Adipocyte (in vitro differentiated cells): ENCODE measurements at regions not wholly inside any gene's neighbourhood (a gene's known extent, or its start where the extent isn't known, plus 50 kb on each side); places are given as distances from the start of the nearest gene placed in this dataset.
A peak's percentile ranks its signal among the peaks of the same experiment; 100 is the strongest.

Experiments
- DNase-seq: peaks from one replicate; pipeline ENCODE4 v3.0.0-alpha.2; 2015; ENCODE audit warnings: low read depth
- H3K27me3 ChIP-seq: replicated peaks from 2 replicates; pipeline ENCODE4 v1.7.0; 2013; ENCODE audit warnings: mild to moderate bottlenecking, low read length, moderate library complexity; ENCODE audit not compliant: control insufficient read depth, insufficient read depth
- H3K36me3 ChIP-seq: 2 replicates; pipeline ENCODE4 v1.7.0; 2013; ENCODE audit warnings: low read length, mild to moderate bottlenecking, moderate library complexity; ENCODE audit not compliant: control insufficient read depth, insufficient read depth, severe bottlenecking
- H3K4me1 ChIP-seq: 2 replicates; pipeline ENCODE4 v1.7.0; 2013; ENCODE audit warnings: mild to moderate bottlenecking, low read length, moderate library complexity; ENCODE audit not compliant: control insufficient read depth, insufficient read depth
- H3K4me3 ChIP-seq: 2 replicates; pipeline ENCODE4 v1.7.0; 2013; ENCODE audit warnings: mild to moderate bottlenecking, low read length, moderate library complexity
- H3K9ac ChIP-seq: 2 replicates; pipeline ENCODE4 v1.7.0; 2013; ENCODE audit warnings: mild to moderate bottlenecking, low read length, moderate library complexity
- H3K9me3 ChIP-seq: 2 replicates; pipeline ENCODE4 v1.7.0; 2013; ENCODE audit warnings: mild to moderate bottlenecking, low read length, moderate library complexity; ENCODE audit not compliant: control insufficient read depth

DNA sequence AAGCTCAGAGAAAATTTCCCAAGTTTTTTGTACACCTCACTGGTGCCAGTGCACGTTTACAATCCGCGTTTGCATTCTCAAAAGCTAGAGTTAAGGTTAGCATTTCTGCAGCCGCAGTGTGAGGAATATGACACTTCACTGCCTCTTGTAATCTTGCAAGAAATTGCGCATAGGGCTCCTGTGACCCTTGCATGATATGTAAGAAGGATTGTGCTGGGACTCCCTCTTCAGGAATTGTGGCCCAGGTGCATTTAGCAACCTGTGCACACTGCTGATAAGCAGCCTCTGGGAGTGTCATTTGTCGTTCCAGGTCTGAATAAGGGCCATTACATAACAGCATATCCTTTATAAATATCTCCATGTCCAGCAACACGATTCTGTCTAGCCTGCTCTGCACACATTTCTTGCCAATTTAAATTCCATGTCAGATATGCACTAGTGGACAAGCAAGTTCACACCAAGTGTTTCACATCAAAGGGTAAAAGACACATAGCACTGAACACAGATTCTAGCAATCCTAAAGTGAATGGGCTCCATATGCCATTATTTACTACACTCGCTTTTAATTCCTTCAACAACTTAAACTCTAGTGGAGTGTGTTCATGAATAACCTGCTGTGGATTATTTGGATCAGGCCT is 69.2 kb upstream of the INCENP start:
- Histone ChIP-seq H3K4me1 (no peaks in the 10 kb centered on the region), H3K27me3 (no peaks in the 10 kb centered on the region), H3K9me3 (no peaks in the 10 kb centered on the region), H3K36me3 (no peaks in the 10 kb centered on the region), H3K9ac (no peak overlapping the region), H3K4me3 (no peak overlapping the region)
- peak; percentile 27 for DNase-seq

DNA sequence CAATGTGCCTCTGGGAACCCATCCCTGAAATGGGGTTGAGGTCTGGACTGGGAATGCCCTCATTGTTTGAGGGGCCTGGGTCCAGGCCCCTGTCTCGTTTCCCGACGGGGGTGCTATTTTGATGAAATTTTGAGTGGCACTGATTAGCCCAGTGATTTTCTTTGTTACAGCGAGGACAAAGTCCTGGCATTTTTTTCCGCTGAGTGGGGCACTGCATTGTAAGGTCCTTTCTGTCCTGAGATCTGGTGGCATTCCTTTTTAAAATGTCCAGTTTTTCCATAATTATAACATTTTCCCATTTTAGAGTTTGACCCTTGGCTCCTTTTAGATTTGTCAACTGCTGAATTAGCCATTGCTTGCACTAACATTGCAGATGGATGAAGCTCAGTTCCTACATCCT is 69.7 kb upstream of the INCENP start:
- H3K4me1 ChIP-seq: no peaks in the 10 kb centered on the region
- H3K27me3 ChIP-seq: no peaks in the 10 kb centered on the region

DNA sequence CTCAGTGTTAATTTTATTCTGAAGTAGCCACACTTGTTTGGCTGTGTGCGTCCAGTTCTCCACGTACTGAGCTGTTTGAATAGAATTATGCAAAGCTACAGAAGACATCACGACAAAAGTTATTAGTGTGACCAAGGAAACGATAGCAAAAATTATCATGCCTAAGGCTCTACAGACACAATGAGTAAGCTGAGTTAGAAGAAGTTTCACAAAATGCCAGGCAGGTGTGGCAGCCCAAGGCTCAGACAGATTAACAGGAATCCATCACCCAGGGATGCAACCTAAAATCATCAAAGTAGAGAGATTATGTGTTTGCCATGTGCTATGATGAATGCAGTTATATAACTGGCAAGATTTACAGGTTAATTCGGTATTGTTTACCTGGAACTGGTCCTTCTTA is 73.1 kb upstream of the INCENP start:
- Histone ChIP-seq H3K36me3 (no peaks in the 10 kb centered on the region), H3K9ac (no peak overlapping the region), H3K4me1 (no peaks in the 10 kb centered on the region), H3K27me3 (no peaks in the 10 kb centered on the region), H3K4me3 (no peak overlapping the region), H3K9me3 (no peaks in the 10 kb centered on the region)
- no peak for DNase-seq

More for the DNA sequence above, 69.7 kb upstream of the INCENP start:
- DNase-seq: no peak
- no peak overlapping the region for H3K9ac ChIP-seq
- H3K4me3 ChIP-seq: no peak overlapping the region
- H3K36me3 ChIP-seq: no peaks in the 10 kb centered on the region
- no peaks in the 10 kb centered on the region for H3K9me3 ChIP-seq

DNA sequence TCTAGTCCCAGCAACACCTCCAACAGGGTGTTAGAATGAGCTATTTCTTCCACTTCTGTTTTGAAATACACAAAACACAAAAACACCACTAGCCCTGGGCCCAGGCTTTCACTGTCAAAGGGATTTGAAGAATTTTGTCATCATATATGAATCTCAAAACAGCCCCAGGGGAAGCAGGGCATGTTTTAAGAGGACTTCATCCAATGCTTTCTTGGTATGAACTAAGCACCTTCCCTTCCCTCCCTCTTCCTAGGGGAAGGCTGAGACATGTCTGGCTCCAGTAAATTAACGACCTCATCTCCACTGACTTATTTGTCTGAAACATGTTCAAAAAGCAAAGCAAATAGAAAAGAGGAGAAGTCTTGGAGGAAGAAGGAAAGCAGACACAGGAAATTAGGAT is 75.7 kb upstream of the INCENP start:
- peak; percentile 78 for DNase-seq
- Histone ChIP-seq H3K36me3 (no peaks in the 10 kb centered on the region), H3K27me3 (no peaks in the 10 kb centered on the region), H3K9ac (no peak overlapping the region), H3K9me3 (no peaks in the 10 kb centered on the region), H3K4me3 (no peak overlapping the region), H3K4me1 (no peaks in the 10 kb centered on the region)

DNA sequence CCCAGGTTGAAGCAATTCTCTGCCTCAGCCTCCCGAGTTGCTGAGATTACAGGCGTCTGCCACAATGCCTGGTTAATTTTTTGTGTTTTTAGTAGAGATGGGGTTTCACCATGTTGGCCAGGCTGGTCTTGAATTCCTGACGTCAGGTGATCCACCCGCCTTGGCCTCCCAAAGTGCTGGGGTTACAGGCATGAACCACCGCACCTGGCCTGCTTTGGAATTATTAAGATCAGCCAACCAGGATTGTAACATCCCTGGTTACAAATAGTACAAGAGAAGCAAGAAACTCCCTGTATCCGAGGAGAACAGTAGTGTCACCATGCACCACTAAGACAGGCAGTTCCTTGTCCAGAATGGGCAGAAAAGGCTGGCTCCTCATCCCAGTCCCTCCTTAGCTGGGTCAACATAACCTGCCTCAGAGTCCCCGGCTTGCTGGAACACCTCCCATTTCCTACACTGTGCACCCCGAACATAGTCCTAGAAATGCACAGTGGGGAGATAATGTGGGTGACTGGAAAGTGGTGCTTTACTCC is 77.2 kb upstream of the INCENP start:
- H3K4me1 ChIP-seq: no peaks in the 10 kb centered on the region
- peaks cover 2% of the 10 kb centered on the region for H3K27me3 ChIP-seq
- no peak for DNase-seq
- no peaks in the 10 kb centered on the region for H3K9me3 ChIP-seq
- H3K36me3 ChIP-seq: no peaks in the 10 kb centered on the region
- no peak overlapping the region for H3K4me3 ChIP-seq
- no peak overlapping the region for H3K9ac ChIP-seq

DNA sequence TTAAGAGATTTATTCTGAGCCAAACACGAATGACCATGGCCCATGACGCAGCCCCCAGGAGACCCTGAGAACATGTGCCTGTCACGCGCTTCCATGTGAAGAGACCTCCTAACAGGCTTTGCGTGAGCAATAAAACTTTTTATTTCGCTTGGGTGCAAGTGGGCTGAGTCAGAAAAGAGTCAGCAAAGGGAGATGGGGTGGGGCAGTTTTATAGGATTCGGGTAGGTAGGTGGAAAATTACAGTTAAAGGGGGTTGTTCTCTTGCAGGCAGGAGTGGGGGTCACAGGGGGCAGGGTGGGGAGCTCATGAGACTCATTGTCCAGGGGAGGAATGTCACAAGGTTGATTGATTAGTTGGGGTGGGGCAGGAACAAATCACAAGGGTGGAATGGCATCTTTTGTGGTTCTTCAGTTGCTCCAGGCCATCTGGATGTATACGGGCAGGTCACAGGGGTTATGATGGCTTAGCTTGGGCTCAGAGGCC is 77.2 kb upstream of the FTH1 start:
- Histone ChIP-seq H3K9me3 (no peaks in the 10 kb centered on the region), H3K36me3 (no peaks in the 10 kb centered on the region), H3K27me3 (peaks cover 2% of the 10 kb centered on the region), H3K4me1 (no peaks in the 10 kb centered on the region), H3K9ac (no peak overlapping the region), H3K4me3 (no peak overlapping the region)
- DNase-seq: no peak

DNA sequence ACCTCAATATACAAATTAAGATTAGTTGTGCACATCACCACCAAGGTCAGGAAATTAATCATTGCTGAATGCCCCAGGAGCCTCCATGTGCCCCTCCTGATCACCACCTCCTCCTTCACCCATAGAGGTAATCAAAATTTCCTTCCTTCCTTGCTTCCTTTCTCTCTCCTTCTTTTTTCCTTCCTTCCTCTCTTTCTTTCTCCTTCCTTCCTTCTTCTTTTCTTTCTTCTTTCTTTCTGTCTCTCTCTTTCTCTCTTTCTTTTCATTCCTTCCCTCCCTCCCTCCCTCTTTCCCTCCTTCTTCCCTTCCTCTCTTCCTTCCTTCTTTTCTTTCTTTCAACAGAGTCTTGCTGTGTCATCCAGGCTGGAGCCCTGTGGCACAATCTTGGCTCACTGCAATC is 67.9 kb upstream of the FTH1 start:
- Histone ChIP-seq H3K9me3 (peaks cover 24% of the 10 kb centered on the region), H3K27me3 (no peaks in the 10 kb centered on the region), H3K4me3 (no peak overlapping the region), H3K4me1 (no peaks in the 10 kb centered on the region), H3K9ac (no peak overlapping the region), H3K36me3 (no peaks in the 10 kb centered on the region)
- no peak for DNase-seq

DNA sequence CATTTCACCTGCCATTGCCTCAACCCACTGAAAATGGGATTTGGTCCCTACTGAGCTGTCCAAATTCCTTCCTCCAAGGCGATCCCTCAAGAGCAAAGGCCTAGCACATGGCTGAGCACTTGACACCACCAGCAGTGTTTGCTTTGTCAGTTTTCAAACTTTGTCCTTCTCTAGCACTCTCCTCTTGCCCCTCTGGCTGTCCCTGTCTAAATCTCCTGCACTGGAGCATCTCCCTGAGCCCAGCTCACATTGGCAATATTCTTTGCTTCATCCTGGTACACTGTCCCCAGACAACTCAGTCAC is 66.6 kb upstream of the FTH1 start:
- Histone ChIP-seq H3K4me3 (no peak overlapping the region), H3K36me3 (no peaks in the 10 kb centered on the region), H3K9me3 (peaks cover 24% of the 10 kb centered on the region), H3K9ac (no peak overlapping the region), H3K4me1 (no peaks in the 10 kb centered on the region), H3K27me3 (no peaks in the 10 kb centered on the region)
- no peak for DNase-seq

DNA sequence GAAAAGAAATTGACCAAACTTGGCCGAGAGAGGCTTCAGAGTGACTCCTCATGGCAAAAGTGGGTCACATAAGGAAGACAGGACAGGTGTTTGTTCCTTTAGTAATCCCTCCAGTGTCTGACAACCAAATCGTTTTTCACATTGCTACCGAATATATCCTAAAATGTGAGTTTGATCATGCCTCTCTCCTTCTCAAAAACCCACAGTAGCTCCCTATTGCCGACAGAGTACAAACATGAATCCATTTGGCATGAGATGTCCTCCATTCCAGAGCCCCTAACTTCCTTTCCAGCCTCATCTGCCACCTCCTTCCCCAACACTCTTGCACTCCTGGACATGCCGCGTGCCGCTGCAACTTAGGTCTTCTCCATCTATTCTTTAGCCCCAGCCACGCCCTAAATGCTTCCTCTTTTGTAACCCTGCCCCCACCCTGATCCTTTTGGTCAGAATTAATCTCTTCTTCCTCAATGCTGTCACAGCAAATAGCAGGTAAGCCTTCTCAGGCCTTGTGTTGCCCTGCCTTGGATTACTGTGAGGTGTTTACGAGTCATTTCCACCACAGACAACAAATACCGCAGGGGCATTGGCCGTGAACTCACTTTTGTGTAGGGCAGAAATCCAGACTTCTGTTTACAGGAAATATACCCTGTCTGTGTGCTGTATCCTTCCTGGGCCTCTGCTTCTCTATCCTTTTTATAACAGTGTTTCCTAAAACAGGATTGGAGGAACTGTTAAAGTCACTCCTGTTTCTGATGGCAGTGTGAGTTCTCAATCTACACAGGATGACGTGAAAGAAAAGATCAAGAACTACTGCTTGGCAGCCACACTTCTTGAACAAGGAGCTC is 66.0 kb upstream of the FTH1 start:
- Histone ChIP-seq H3K4me3 (no peak overlapping the region), H3K36me3 (no peaks in the 10 kb centered on the region), H3K9ac (no peak overlapping the region), H3K4me1 (no peaks in the 10 kb centered on the region), H3K27me3 (no peaks in the 10 kb centered on the region), H3K9me3 (peaks cover 24% of the 10 kb centered on the region)
- DNase-seq: no peak

DNA sequence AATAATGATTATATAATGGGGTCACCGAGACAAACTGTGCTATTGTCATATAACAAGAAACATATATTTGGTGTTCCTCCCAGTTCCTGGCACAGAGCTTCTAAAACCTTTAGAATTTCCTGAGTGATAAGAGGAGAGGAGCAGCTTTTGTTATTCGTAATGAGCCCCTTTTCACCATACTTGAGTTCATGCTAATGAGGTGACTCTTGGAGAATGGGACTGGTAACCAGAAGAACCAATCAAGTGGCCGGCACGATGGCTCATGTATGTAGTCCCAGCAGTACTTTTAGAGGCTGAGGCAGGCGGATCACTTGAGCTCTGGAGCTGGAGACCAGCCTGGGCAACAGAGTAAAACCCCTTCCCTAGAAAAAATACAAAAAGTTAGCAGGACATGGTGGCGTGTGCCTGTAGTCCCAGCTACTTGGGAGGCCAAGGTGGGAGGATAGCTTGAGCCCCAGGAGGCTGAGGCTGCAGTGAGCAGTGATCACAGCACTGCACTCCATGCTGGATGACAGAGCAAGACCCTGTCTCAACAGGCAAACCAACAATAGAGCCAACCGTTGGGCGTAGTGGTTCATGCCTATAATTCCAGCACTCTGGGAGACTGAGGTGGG is 62.7 kb upstream of the FTH1 start:
- Histone ChIP-seq H3K27me3 (no peaks in the 10 kb centered on the region), H3K4me1 (peaks cover 7% of the 10 kb centered on the region), H3K4me3 (no peak overlapping the region), H3K36me3 (no peaks in the 10 kb centered on the region), H3K9ac (no peak overlapping the region), H3K9me3 (peaks cover 28% of the 10 kb centered on the region)
- no peak for DNase-seq

DNA sequence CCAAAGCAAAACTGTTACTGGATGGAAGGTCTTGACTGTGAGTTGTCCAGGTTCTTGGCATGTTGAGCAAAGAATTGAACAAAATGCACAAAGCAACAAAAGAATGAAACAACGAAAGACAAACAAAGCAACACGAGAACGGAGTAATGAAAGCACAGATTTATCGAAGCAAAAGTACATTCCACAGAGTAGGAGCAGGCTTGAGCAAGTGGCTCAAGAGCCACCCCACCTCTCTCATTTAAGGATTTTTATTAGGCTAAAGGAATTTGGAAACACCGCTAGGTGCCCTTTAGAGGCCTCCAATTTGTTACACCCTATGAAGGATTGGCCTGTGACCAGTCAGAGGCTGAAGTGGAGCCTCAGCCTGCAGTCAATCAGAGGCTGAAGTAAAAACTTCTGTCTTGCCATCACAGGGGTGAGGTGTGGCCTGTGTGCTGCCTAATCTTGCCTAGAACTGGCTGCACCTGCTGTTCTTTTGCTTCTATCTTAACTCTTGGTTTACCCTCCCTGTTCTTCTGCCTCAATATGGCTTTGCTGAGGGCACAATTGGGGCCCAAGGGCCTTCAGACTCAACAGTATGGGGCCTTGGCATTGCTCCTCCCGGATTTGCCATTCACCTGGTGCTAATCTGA is 59.4 kb upstream of the FTH1 start:
- Histone ChIP-seq H3K4me1 (peaks cover 13% of the 10 kb centered on the region), H3K27me3 (no peaks in the 10 kb centered on the region), H3K36me3 (no peaks in the 10 kb centered on the region), H3K4me3 (no peak overlapping the region), H3K9ac (no peak overlapping the region), H3K9me3 (peaks cover 6% of the 10 kb centered on the region)
- DNase-seq: no peak
